ENCODE measurements at regions not wholly inside any gene's neighbourhood (a gene's known extent, or its start where the extent isn't known, plus 50 kb on each side); places are given as distances from the start of the nearest gene placed in this dataset.

- ATAC-seq (ENCODE audit: low FRiP score) (no peak), DNase-seq (ENCODE audit: low spot score) (no peak)
- TF ChIP-seq, protein P1, sequence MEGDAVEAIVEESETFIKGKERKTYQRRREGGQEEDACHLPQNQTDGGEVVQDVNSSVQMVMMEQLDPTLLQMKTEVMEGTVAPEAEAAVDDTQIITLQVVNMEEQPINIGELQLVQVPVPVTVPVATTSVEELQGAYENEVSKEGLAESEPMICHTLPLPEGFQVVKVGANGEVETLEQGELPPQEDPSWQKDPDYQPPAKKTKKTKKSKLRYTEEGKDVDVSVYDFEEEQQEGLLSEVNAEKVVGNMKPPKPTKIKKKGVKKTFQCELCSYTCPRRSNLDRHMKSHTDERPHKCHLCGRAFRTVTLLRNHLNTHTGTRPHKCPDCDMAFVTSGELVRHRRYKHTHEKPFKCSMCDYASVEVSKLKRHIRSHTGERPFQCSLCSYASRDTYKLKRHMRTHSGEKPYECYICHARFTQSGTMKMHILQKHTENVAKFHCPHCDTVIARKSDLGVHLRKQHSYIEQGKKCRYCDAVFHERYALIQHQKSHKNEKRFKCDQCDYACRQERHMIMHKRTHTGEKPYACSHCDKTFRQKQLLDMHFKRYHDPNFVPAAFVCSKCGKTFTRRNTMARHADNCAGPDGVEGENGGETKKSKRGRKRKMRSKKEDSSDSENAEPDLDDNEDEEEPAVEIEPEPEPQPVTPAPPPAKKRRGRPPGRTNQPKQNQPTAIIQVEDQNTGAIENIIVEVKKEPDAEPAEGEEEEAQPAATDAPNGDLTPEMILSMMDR (IDR thresholded peaks at IDR 0.05) = no peak
These were observed 515.3 kb upstream of the ARX start for GRCh38 chrX:25531096-25531495.

DNA sequence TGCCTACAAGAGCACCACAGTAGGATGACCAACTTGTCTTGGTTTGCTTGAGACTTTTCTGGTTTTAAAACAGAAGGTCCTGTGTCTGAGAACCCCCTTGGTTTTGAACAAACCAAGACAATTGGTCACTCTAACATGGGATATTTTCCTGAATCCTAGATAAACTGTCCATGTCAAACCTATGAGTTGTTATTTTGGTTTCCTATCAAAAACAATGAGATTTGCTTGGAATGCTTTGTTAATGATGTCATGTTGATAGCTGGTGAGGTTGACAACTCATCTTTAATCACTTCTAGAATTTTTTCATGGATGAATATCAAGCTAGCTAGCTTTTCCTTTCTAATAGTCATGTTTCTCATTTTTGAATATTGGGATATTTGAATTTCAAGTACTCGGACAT lies 518.3 kb upstream of the ARX start:
- TF ChIP-seq, protein P1 (IDR thresholded peaks at IDR 0.05) = no peak
- no peak for ATAC-seq (ENCODE audit: low FRiP score)
- DNase-seq (ENCODE audit: low spot score) = no peak

- no peak for ATAC-seq (ENCODE audit: low FRiP score)
- TF ChIP-seq, protein P1 (IDR thresholded peaks at IDR 0.05) = no peak
- DNase-seq (ENCODE audit: low spot score) = no peak
These were observed 520.7 kb upstream of the ARX start for GRCh38 chrX:25536307-25536970.

GRCh38 chrX:25537699-25538098 lies 521.9 kb upstream of the ARX start:
- TF ChIP-seq, protein P1 (IDR thresholded peaks at IDR 0.05) = no peak
- ATAC-seq (ENCODE audit: low FRiP score) (no peak), DNase-seq (ENCODE audit: low spot score) (no peak)

DNA sequence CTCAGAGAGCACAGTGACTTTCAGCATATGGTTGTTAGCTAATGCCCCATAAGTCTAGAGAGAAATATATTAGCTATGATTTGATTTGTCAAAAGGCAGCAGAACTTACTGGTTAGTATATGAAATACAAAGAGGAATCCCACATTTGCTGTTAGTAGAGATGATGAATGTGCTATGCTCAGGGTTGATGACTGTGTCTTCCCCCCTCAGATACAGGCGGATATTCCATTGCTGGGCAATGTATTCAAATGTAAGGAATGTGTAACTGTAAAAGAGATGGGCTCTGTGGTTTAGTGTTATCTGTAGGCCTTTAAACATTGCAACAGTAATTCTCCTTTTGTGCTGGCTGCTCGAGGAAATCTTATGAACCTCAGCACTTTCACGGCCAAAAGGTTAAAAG lies 528.9 kb upstream of the ARX start:
- ATAC-seq (ENCODE audit: low FRiP score) (no peak), DNase-seq (ENCODE audit: low spot score) (no peak)
- TF ChIP-seq, protein P1 (IDR thresholded peaks at IDR 0.05) = no peak

- no peak for DNase-seq (ENCODE audit: low spot score)
- TF ChIP-seq, protein P1 (IDR thresholded peaks at IDR 0.05) = no peak
These were observed 533.0 kb upstream of the ARX start for GRCh38 chrX:25548811-25549210.

DNA sequence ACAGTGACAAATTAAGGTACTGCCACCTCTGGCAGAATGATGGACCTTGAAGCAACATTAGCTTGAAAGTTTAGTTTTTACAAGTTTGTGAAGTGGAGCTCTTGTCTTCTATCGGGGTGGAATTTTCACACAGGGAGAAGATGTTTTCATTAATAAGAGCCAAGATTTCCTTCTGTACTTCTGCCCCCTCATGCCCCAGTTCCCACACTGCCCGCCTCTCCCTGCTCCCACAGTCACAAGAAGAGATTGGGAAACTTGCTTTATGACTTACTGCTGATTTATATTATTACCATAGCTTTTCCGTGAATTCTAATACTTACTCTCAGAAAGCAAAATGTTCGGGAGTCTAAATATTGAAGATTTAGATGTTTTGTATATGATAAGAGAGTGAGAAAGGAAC lies 539.8 kb upstream of the ARX start:
- no peak for ATAC-seq (ENCODE audit: low FRiP score)
- DNase-seq (ENCODE audit: low spot score) = no peak
- TF ChIP-seq, protein P1 (IDR thresholded peaks at IDR 0.05) = no peak

More at GRCh38 chrX:25548811-25549210, 533.0 kb upstream of the ARX start:
- ATAC-seq (ENCODE audit: low FRiP score) = no peak

All from omental fat pad (tissue), 3 donors.